ENCODE measurements at regions not wholly inside any gene's neighbourhood (a gene's known extent, or its start where the extent isn't known, plus 50 kb on each side); places are given as distances from the start of the nearest gene placed in this dataset.

- no peak overlapping the region for H3K4me3 Mint-ChIP-seq
- Histone ChIP-seq H3K4me1 (ENCODE audit: insufficient read depth, low read length) (no peaks in the 10 kb centered on the region), H2BK15ac (ENCODE audit: low read depth, low read length) (no peak overlapping the region), H4K20me1 (ENCODE audit: control insufficient read depth, insufficient read depth, insufficient read length) (no peaks in the 10 kb centered on the region), H3K9me3 (ENCODE audit: control insufficient read depth, low read depth, low read length) (peaks cover 66% of the 10 kb centered on the region), H2BK12ac (ENCODE audit: insufficient read length, low read depth, low read length) (no peak overlapping the region), H2AK5ac (ENCODE audit: insufficient read length, low read length) (no peak overlapping the region), H3K18ac (ENCODE audit: insufficient read length, low read depth, low read length) (no peak overlapping the region), H3K4ac (ENCODE audit: low read depth, low read length) (no peak overlapping the region), H3K4me2 (ENCODE audit: insufficient read depth, insufficient read length, low read length) (no peak overlapping the region), H3T11ph (ENCODE audit: low read length) (no peak overlapping the region), H2BK120ac (ENCODE audit: low read depth, low read length, poor library complexity, severe bottlenecking) (no peak overlapping the region), H3K79me1 (ENCODE audit: insufficient read depth, low read depth, low read length, poor library complexity, severe bottlenecking) (no peaks in the 10 kb centered on the region), H3K27me3 (ENCODE audit: insufficient read depth, low read length) (no peaks in the 10 kb centered on the region), H3K23me2 (ENCODE audit: insufficient read length, low read depth, low read length, poor library complexity, severe bottlenecking) (no peaks in the 10 kb centered on the region), H4K8ac (replicated peaks; ENCODE audit: insufficient read length, low read depth, low read length) (no peak overlapping the region), H3K79me2 (ENCODE audit: insufficient read depth, low read length) (no peaks in the 10 kb centered on the region), H2AFZ (ENCODE audit: low read length) (no peak overlapping the region), H3K27ac (ENCODE audit: insufficient read length, low read depth, low read length) (no peak overlapping the region), H4K5ac (ENCODE audit: insufficient read length, low read depth, low read length) (no peak overlapping the region), H3K14ac (ENCODE audit: insufficient read depth, low read length) (no peak overlapping the region), H3K56ac (ENCODE audit: insufficient read length, low read depth, low read length) (no peak overlapping the region), H4K91ac (ENCODE audit: insufficient read length, low read depth, low read length) (no peak overlapping the region), H2BK5ac (ENCODE audit: insufficient read length, low read length) (no peak overlapping the region), H2BK20ac (ENCODE audit: low read depth, low read length, poor library complexity, severe bottlenecking) (no peak overlapping the region), H3K9ac (ENCODE audit: extremely low read depth, insufficient read length, low read length) (no peak overlapping the region), H3K23ac (ENCODE audit: insufficient read length, low read depth, low read length) (no peak overlapping the region)
- no peak for DNase-seq
- H3K36me3 Mint-ChIP-seq (ENCODE audit: insufficient read depth in 1 of 3, low read depth in 3 of 3): peaks cover 6 to 10% (median 6%) of the 10 kb centered on the region in 3 experiments; a peak in 6 of 7 replicates
- no CpG with 5 or more reads among the region's 2 CpGs for WGBS (ENCODE audit: extremely low coverage, insufficient read length, low lambda C conversion rate)
- no peaks in the 10 kb centered on the region for H3K4me1 Mint-ChIP-seq
- no peak overlapping the region for H3K27ac Mint-ChIP-seq
- H3K27me3 Mint-ChIP-seq (ENCODE audit: low read depth): peaks cover 3% of the 10 kb centered on the region; the same call in 1 of the 2 replicates
- H3K9me3 Mint-ChIP-seq: peaks cover 64 to 79% of the 10 kb centered on the region in 2 experiments
- TF ChIP-seq, protein P1, sequence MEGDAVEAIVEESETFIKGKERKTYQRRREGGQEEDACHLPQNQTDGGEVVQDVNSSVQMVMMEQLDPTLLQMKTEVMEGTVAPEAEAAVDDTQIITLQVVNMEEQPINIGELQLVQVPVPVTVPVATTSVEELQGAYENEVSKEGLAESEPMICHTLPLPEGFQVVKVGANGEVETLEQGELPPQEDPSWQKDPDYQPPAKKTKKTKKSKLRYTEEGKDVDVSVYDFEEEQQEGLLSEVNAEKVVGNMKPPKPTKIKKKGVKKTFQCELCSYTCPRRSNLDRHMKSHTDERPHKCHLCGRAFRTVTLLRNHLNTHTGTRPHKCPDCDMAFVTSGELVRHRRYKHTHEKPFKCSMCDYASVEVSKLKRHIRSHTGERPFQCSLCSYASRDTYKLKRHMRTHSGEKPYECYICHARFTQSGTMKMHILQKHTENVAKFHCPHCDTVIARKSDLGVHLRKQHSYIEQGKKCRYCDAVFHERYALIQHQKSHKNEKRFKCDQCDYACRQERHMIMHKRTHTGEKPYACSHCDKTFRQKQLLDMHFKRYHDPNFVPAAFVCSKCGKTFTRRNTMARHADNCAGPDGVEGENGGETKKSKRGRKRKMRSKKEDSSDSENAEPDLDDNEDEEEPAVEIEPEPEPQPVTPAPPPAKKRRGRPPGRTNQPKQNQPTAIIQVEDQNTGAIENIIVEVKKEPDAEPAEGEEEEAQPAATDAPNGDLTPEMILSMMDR (conservative IDR thresholded peaks at IDR 0.05): no peak
These were observed 577.8 kb downstream of the SH3BGRL start for GRCh38 chrX:81779701-81780100.

All from H9 (cell line).